RKO (cell line): ENCODE measurements at regions not wholly inside any gene's neighbourhood (a gene's known extent, or its start where the extent isn't known, plus 50 kb on each side); places are given as distances from the start of the nearest gene placed in this dataset.

Source experiments
- DNase-seq: peaks from one replicate; pipeline ENCODE4 v3.0.0-alpha.2; 2016; ENCODE audit warnings: low spot score

DNA sequence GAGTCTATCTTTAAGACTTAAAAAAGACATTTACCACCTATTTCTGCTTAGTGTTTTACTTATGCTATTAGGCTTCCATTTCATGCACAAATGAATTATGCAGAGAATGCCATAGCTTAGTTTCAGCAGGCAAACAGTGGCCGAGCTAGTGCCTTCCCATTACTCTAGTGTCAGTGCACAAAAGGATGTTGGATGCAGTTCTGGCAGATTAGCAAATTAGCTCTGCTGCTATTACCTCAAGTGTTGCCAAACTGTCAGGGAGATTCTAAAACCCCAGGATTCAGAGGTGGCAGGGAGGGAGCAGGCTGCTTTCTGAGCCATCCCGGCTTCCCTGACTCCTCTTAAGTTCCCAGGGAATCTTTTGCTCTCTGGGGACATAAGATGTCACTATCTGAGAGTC is 209.4 kb upstream of the NCAM1 start:
- no peak for DNase-seq

DNA sequence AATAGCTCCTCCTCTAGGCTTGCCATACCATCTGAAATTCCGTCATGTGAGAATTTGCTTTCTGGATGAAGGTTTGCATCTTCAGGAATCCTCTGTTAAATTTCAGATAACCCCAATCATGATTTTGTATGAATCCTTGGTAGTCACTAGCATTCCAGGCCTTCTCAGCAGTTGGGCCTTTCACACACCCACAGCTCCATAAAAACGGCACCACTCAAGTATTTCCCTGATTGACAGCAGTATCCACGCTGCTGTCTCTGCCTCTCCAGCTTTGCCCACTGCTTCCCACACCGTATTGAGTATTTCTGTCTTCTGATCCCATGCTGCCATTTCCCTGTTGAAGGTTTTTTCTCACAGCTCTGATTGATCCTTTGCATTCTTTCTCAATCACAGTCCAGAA is 208.7 kb upstream of the NCAM1 start:
- DNase-seq, result no peak

DNA sequence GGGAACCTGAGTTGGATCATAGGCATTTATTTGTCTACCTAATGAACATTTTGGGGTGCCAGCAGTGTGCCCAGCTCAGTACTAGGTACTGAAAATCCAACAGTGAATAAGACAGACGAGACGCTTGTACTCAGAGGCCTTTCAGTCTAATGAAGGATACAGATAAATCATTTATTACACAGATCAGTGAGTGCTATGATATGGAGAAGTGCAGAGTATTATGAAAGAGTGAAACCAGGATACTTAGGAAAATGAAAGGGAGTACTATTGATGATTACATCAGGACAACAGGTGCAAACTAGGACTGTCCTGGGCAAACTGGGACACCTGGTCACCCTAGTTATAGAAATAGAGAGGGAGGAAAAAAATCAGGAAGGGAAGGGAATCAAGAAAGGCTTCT is 207.5 kb upstream of the NCAM1 start:
- no peak for DNase-seq

DNA sequence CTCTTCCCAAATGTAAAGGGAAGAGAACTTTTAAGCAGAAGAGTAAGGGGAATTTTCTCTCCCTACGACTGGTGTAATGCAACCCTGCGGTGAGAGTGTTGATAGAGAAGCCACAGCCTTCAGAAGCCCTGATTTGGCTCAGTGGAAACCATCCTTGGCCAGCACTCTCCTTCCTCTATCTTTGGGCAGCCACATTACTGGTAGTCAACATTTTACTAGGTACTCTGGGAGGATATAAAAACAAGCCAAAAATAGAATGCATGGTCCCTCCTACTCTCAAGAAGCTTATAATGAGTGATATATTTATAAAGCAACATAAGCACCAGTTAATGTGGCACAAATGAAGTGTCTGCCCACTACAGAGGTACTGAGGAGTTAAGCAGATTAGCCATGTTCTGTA is 201.8 kb upstream of the NCAM1 start:
- no peak for DNase-seq

DNA sequence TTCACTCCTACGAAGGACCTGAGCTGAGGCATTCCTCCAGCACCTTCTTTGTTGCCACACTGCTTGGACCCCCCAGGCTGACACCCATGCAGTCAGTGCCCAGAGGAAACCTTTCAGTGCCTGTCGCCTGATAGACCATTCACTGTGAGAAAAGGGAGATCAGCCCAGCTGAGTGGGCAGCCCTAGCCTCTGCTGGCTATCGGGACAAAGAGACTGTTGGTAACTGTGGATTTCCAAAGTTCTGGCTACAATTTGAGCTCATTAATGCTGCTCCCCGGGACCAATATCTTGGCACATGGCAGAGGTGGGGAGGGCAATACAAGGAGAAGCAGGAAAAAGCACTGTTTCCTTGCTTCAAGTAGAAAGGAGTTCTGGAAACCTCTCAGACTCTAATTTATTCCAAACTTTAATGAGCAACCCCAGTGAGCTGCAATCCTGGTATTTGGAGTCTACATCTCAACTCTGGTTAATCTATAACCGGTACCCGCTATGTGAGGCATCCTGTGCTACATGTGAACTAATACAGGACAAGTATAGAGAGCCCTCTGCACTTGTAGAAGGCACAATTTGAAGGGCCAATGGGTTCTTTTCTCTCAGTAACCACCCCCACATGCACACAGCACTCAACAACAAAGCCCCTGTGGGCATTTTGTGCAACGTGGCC is 200.7 kb upstream of the NCAM1 start:
- no peak for DNase-seq

DNA sequence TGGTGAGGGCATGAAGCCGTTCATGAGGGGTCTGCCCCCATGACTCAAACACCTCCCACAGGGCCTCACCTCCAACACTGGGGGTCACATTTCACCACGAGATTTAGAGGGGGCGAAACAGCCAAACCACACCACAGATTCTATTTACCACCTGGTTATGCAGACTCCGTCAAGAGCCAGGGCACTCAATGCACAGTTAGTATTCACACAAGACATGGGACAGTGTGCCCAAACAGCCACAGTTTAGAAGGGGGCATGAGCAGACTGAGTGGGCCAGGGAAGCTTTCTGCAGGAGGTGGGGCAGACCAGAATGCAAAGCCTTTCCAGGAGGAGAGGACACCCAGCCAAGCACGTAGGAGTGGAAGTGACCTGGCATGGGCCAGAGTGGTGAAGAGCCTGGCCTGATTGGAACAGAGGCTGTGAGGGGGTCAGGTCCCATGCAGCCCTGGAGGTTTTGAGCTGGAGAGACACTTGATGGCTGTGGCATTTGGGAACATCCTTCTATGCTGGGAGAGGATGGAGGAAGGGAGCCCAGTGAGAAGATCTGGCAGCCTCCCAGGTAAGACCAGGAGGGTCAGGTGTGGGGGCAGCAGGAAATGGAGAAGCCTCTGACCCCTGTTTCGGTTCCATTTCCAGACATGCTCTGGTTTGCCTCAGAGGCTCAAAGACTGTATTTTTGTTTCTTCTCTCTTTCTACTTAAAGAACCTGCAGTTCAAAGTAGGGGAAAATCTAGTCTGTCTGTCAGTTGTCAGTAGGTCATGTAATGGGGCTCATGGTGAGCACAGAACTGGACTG is 199.1 kb upstream of the NCAM1 start:
- DNase-seq, result no peak

DNA sequence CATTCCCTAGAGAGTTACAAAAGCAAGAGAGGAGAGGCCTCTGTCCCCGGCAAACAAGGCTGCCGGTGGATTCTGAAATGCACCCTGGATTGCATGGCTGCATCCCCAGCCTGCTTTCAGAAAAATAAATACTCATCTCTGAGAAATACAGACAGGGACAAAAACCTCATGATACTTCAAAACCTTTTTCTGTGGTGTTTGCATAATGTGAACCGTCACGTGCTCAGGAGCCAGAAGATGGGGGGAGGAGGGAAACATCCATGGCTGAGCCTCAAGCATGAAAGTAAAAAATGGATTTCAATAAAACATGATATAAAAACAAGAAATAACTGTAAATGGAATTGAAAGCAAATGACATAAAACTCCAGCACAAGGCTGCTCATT is 198.5 kb upstream of the NCAM1 start:
- DNase-seq, result no peak

DNA sequence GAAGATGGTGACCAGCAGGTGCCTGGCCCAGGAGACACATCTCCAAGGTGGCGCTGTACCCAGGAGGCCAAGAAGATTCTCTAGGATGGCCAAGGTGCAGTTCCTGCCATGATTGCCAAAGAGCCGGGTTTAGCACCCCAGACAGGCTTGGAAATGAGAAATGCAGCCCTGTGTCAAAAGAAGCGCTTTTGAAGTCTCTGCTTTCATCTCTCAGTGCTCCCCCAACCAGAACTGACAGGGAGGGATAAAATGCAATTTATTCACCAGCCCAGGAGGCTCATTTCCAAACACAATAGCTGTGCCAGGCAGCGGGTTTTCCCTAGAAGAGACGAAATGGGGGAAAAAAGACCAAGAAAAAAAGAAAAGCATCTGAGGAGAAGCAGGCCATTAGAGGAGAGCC is 195.9 kb upstream of the NCAM1 start:
- DNase-seq, result no peak

DNA sequence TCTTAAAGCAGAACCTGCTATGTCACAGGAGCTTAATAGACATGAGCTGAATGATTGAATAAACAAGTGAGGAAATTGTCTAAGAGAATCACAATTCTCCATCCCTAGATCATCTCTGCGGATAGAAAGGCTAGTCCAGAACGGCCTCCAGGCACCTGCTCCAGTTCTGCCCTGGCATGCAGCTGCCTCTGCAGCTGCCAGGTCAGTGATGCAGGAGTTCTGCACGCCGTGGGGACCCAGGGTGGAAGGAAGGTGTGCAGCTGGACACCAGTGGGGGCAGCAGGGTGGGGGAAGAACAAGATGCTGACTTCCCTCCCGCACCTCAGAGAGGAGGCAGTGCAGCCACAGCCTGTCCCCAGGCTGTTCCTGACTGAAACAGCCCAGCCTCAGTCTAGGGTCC is 192.1 kb upstream of the NCAM1 start:
- no peak for DNase-seq

DNA sequence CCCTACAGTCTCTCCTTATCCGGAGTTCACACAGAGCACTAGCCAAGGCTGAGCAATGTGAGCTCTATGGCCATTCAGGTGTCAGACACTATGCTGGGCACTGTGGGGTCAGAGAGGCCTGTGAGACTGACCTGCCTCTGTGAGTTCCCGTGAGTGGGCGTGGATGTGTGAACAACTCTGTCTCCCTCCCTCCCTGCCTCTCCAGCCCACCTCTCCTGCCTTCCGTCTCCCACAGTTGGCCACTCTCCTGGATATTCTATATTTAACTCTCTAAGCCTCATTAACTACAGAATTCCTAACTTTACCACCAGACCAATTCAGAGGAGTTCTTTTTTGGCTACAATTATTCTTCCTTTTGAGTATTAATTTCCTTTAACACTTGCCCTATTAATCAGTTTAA is 191.6 kb upstream of the NCAM1 start:
- DNase-seq, result no peak

DNA sequence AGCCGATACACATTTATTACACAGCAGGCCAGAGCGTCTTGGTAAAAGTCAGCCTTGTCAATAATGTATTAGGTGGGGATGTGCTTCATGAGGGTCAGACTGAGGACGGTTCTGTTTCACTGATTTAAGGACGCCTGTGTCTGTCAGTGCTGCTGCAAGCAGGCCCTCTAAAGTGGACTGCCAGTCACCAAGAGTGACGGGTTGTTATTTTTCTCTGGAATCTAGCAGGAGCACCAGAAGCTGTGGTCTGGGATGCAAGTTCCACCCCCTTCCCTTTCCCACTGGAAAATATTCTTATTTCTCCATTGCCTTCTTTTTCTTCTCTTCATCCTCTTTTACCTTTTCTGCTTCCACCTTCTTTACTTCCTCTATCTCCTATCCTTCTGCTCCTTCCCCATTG is 191.2 kb upstream of the NCAM1 start:
- DNase-seq, result no peak

DNA sequence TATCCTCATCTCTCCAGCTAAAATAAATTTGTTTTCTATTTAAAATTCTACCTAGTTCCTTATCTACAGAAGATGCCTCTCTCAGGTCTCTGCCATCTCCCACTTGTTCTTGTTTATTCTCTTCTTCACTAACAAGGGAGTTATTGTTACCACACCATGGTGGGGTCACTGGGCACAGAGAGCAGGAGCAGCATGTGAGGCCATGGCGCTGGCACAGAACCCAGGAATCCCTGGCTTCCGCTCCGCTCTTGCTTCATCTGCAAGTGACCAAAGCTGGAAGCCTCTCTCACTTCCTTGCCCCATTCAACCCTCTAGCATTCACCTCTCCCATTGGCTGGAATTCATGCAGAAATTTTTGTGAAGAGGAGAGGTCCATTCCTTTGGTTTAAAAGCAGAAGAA is 190.7 kb upstream of the NCAM1 start:
- no peak for DNase-seq

DNA sequence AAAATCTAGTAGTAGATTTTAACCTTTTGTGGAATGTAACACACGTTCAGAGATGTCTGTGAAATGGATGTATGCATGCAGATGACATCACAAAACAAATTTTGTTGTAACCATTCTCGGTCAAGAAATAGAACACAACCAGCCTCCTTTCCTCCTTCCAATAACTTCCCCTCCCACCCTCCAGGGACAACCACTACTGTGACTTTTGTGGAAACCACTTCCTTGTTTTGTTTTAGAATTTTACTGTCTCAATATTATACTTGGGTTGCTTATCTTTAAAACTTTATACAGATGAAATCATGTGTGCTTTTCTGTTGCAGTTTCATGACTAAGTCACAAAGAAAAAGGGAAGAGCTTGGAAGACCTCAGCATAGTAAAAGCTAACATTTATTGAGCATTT is 189.4 kb upstream of the NCAM1 start:
- DNase-seq, result no peak

DNA sequence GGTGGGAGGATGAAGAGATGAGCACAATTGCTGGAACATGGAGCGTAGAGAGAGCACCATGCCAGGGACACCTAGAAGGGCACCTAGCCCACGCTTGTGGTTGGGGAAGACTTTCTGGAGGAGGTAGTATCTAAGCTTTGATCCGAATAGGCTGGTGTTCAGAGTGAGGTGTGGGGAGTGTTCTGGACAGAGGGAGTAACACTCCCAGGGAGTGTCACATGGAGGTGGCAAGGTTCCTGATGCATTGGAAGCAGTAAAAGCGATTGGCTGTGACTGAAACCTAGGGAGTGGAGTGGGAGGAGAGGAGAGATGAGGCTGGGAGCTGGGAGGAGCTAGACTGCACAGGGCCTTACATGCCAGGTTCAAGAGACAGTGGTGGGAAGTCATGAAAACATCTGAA is 188.0 kb upstream of the NCAM1 start:
- no peak for DNase-seq

DNA sequence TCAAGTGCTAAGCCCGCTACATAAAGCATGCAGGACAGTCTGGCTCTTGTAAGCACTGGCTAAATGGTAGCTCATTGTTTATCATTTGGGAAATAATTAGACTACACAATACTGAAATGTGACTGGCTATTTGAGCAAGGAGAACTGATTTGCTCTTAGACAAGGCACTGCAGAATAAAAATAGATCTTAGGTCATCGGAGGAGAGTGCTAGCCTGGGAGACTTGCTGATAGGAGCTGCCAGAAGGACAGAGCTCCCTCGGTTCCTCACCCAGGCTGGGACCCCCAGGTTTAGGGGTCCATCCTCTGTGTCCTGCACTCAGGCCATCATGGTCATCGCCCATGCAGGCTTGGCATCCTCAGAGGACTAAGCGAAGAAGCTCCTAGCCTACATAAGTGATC is 184.4 kb upstream of the NCAM1 start:
- DNase-seq, result no peak

DNA sequence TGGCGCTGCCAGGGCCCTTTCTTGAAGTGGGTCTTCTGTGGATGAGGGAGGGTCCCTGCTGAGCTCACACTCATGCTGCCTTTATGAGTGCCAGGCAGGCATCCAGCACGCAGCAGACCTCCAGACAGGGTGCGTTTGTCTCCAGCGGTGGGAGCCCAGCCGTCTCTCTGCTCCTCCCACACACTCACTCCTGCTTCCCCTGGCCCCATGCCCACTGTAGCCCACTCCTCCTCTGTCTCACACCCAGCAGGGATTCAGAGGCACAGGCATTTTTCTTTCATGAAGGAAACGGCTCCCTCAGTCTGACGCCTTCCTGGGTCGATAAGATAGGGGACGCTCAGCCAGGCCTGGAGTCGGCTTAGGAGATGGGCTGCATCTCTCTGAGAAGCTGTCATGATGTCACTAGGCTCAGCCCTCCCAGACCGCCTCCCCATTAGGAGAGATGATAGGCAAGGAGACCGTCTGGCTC is 183.9 kb upstream of the NCAM1 start:
- DNase-seq, result no peak

DNA sequence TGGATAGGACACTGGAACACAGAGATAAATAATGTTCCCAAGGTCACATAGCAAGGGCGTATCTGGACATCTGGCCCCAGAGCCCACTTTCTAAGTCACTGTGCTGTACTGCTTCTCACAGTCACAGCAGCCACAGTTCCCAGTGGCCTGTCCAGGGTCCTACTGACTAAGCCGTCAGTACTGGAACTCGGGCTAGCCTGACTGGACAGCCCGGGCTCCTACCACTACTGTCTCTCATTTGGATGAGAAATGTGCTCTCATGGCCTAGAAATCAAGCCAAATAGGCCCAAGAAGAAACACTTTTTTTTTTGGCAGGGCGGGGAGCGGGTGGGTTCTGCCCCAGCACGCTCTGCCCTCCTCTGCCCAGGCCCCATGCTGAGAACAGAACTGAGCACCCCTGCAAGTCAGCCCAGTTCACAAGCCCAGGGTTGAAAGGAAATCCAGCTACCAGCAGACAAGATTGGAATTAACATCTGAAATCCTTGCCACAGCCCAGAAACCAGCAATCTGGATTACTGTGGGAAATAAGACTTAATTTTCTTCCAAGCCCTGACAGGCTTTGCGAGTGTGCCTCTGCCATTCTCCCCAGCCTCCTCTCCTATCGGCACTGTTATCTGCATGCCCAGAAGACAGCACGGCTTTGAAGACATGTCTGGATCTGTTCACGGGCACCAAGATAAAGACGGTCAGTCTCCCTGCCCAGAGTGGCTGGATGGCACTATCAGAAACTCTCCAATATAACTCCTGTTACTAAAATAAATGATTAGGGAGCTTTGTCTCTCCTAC is 182.9 kb upstream of the NCAM1 start:
- DNase-seq, result no peak

DNA sequence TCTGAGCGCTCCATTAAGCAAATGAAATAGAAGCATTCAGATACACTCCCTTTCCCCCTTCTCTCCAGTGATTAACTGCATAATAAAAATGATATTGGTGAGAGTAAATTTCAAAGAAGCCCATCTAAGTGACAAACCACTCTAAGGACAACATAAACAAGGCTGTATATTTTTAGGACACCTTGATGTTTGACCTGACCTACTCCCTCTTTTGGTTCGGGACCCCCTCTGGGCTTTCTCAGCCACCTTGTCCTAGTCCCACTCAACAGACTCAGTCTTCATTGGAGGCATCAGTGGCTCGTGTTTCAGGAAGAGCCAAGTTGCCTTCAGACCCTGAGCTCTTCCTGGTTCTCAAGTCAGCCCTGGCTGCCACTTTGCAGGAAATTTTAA is 182.3 kb upstream of the NCAM1 start:
- no peak for DNase-seq

DNA sequence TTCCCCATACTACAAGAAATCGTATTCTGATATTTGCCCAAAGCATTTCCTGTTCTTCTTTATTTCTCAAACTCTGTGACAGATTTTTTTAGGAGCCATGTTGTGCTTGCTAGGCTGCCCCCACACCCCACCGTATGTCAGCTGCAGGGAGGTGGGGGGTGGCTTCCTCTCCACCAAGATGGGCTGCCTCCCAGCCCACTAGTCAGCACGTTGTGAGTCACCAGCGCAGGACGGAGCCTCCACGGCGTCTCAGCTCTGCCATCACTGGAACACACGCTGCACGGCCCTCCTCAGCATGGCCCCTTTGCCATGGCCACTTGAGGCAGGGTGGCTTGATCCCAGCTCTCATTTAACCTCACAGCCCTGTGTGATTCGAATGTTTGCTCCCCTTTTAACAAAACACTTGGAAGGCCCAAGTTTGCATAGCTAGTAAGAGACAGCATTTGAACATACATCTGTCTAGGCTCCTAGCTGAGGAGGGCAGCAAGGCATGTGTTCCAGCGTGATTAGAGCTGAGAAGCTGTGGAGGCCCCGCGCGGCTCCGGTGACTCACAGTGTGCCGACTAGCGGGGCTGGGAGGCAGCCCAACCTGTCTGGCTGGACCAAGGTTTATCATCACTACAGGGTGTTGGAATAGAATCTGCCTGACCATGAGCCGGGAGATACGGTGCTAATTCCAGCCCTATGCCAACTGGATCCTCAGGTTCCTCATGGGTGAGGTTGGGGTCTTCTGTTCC is 180.7 kb upstream of the NCAM1 start:
- no peak for DNase-seq

DNA sequence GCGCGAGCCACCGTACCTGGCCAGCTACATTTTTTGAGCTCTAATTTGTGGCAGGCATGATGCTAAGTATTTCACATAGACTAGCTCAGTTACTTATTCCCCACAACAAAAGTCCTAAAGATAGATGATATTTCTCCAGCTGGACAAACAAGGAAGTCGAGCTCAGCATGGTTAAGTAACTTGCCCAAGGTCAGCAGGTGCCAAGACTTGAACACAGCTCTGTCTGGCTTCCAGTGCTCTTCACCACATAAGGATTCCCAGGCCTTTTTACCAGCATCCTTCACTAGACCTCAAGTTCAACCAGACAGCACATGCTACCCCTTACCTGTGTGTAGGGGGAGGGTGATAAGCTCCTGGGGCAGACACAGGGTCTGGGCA is 177.3 kb upstream of the NCAM1 start:
- DNase-seq, result no peak

DNA sequence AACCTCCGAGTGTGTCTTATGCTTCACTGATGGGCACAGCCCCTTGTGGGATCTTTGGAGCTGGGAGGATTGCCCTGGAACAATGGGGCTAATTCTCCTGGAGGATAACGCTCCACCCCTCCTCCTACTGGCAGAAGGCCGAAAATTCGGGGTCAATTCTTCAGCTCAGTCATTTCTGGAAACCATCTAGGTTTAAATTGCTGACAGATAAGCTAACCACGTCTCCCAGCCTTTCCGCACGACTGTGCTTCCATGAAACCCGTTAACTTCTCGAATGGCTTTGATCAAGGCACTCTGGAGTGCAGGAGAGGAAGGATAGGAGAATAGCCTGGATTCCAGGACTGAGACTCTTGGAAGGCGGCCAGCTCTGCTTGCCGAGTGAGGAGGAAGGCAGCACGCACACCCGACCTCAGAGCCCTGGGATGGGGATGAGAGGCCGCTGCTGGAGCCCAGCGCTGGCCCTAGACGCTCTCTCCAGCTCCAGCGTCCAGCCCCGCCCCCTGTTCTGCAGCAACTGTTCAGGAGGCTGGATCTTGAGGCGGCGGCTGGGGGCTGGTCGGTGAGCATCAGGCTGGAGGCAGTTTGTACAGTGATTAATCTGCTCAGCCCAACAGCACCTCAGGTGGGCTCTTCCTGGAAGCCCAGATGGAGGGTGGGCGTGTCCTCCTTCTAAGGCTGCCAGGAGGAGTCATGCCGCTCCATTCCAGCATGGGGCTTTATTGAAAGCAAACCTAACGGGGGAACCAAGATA is 176.7 kb upstream of the NCAM1 start:
- DNase-seq, result no peak

DNA sequence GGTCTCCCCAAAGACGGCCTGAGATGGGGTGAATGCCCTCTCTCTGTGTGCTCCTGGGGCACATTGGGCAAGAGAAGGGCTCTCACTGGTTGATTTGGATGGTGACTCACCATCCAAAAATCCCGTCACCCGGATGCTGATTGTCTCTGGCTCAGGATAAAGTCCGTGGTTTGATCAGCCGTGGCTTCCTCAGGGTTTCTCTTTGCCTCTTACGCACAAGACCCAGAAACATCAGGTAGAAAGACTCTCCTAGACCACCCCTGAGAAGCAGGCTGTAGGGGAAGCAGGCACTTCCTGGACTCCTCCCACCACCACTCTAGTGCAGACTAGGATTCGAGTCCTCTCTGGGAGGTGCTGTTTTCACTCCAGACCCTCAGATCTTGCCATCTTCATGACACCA is 176.1 kb upstream of the NCAM1 start:
- DNase-seq, result no peak
